ENCODE measurements at regions not wholly inside any gene's neighbourhood (a gene's known extent, or its start where the extent isn't known, plus 50 kb on each side); places are given as distances from the start of the nearest gene placed in this dataset.

DNA sequence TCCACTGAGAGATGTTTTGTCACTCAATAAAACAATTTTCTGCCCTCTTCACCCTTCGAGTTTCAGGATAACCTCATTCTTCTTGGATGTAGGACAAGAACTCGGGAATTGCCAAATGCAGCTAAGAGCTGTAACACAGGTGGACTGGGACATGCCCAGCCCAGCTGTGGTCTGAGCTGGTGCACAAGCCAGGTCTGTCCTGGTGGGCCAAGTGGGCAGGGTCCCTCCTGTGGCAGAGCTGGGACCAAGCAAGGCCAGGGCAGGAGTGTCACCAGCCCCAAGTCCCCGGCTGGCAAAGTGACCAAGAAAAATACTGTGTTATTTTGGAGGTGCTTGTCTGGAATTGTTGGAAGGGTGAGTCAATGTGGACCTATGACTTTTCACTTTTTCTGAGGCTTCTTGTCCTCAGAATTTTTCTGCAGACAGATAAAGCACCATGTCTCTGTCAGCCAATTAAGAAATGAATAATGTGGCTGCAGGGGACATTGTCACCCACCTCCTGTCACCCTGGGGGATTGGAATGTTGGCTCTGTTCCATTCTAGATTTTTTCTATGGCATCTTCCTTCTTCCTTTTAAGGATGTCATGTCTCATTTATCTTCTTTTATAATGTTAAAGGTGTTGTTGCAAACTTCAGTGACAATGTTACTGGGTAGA, 645.2 kb upstream of the EPHA6 start:
- no peak for DNase-seq (ENCODE audit: low read depth, low spot score)

GRCh38 chr3:96172917-96173316, 641.5 kb upstream of the EPHA6 start:
- DNase-seq (ENCODE audit: low read depth, low spot score) = no peak

DNA sequence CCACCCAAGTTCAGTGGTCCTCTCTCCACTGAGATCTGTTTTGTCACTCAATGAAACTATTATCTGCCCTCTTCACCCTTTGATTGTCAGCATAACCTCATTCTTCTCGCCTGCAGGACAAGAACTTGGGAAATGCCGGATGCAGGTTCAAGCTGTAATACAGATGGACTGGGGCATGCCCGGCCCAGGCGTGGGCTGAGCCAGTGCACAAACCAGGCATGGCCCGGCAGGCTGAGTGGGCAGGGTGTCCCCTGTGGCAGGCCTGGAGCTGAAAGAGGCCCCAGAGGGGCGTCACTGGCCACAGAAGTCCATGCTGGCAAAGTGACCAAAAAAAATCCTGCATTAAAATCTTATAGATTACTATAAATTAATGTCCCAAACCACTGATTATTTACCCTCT, 638.9 kb upstream of the EPHA6 start:
- DNase-seq (ENCODE audit: low read depth, low spot score) = no peak

GRCh38 chr3:96182756-96183155, 631.6 kb upstream of the EPHA6 start:
- DNase-seq (ENCODE audit: low read depth, low spot score) = no peak

GRCh38 chr3:96183871-96184270, 630.5 kb upstream of the EPHA6 start:
- no peak for DNase-seq (ENCODE audit: low read depth, low spot score)

DNA sequence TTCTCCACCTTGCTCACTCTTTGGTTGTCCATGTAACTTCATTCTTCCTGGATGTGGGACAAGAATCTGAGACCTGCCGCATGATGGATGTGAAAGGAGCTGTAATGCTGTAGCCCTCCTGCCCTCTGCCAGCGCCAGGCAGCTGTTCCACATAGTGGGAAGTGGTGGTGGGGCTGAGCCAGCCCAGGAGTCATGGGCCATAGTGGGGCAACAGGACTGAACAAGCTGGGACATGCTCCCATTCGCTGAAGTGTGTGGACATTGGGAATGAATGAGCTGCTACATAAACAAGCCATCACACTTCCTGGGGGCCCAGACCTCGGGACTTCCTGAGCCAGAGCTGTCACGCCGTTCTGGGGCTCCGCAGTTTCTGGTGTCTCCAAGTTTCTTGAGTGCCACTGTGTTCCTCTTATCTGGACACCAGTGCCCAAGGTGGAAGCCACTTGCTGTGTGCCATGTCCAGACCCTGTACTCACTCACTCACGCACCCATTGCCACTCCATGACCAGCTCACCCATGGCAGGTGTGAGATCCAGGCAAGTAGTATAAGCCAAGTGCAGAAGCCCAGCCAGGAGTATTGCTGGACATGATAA, 624.3 kb upstream of the EPHA6 start:
- no peak for DNase-seq (ENCODE audit: low read depth, low spot score)

- DNase-seq (ENCODE audit: low read depth, low spot score) = no peak
Measured at GRCh38 chr3:96192966-96193550, 621.3 kb upstream of the EPHA6 start.

- no peak for DNase-seq (ENCODE audit: low read depth, low spot score)
Measured at GRCh38 chr3:96200897-96201296, 613.5 kb upstream of the EPHA6 start.

DNA sequence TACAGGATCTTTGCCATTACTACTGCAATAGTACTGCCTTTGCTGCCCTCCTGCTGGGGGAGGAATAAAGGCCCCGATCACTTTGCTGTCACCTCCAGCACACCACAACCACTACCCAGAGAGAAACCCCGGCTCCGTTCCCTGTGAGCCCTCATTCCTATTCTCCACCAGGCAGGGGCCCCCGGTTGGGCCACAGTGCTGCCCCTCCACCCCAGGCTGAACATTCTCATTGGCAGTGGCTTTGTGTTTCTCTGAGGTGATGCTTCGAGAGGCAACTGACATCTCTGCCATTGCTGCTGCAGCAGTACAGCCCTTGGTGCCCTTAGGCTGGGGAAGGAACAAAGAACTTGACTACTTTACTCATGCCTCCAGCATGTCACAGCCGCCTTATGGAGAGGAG, 612.9 kb upstream of the EPHA6 start:
- DNase-seq (ENCODE audit: low read depth, low spot score) = no peak

- DNase-seq (ENCODE audit: low read depth, low spot score) = no peak
Measured at GRCh38 chr3:96202181-96202580, 612.2 kb upstream of the EPHA6 start.

- DNase-seq (ENCODE audit: low read depth, low spot score) = no peak
Measured at GRCh38 chr3:96209699-96210098, 604.7 kb upstream of the EPHA6 start.

GRCh38 chr3:96213393-96213792, 601.0 kb upstream of the EPHA6 start:
- no peak for DNase-seq (ENCODE audit: low read depth, low spot score)

DNA sequence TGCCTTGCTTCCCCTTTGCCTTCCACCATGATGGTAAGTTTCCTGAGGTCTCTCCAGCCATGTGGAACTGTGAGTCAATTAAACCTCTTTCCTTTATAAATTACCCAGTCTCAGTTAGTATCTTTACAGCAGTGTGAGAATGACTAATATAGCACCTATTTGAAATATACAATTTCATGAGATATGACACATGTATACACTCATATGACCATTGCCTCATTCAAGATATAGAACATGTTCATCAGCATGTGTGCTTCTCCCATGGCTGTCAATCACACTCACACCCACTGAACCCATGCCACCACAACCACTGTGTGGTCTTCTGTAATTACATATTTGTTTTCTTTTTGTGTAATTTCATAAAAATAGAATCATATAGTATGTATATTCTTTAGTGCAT, 599.5 kb upstream of the EPHA6 start:
- no peak for DNase-seq (ENCODE audit: low read depth, low spot score)

DNA sequence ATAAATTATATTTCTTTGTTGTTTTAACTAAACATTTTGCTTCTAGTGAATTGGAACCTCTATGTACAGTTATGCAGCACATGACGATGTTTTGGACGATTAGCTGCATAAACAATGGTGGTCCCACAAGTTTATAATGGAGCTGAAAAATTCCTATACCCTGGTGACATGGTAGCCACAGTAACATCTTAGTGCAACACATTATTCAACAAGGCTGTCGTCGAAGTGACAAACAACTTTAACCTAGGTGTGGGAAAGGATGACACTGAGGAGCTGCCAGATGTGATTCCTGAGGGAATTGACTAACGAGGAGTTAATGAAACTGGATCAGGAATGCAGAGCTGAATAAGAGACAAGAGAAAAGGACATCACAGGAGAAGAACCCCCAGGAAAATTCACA, 588.9 kb upstream of the EPHA6 start:
- DNase-seq (ENCODE audit: low read depth, low spot score) = no peak

DNA sequence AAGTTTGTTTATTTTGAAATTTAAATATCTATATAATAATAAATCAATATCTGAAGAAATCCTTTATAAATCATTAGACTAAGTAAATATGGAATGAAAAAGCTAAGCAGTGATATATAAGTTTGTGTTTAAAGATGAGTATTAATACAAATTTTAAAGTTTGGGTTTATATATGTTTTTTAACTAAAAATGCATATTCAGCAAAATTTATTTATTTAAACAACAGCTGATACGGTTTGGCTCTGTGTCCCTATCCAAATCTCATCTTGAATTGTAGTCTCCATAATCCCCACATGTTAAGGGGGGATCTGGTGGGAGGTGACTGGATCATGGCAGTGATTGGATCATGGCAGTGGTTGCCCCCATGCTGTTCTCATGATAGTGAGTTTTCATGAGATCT, 580.7 kb upstream of the EPHA6 start:
- no peak for DNase-seq (ENCODE audit: low read depth, low spot score)

DNA sequence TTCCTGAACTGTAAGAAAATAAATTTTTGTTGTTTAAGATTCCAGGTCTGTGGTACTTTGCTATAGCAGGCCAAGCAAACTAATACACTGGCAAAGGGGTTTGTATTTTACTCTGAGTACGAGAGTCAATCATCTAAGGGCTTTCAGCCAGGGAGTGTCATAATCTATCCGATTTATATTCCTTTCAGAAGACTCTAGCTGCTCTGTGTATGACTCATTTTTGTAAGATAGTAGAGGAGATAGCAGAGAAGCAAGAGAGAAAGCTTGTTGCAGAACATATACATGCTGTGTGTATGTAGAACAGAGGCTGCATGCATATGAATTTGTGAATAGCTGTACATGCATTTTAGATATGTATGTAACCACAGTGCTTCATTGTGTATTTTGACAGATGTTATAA, 577.9 kb upstream of the EPHA6 start:
- DNase-seq (ENCODE audit: low read depth, low spot score) = no peak

DNA sequence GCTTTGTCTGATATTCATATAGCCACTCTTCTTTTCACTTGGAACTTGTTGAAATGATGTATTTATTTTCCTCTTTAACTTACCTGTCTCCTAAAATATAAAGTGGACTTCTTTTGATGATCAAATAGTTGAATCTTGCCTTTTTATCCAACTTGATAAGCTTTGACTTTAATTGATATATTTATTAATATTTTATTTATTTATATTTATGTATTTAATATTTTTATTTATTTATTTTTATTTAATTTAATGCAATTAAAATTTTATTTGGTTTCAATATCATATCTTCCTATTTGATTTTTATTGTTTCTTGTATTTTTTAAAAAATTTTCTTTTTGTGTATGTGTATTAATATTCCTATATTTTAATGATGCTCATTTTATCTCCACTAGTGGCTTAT, 555.1 kb upstream of the EPHA6 start:
- DNase-seq (ENCODE audit: low read depth, low spot score) = no peak

GRCh38 chr3:96264701-96265100, 549.7 kb upstream of the EPHA6 start:
- DNase-seq (ENCODE audit: low read depth, low spot score) = no peak

- no peak for DNase-seq (ENCODE audit: low read depth, low spot score)
Measured at GRCh38 chr3:96266395-96267190, 547.8 kb upstream of the EPHA6 start.

GRCh38 chr3:96267577-96267976, 546.8 kb upstream of the EPHA6 start:
- DNase-seq (ENCODE audit: low read depth, low spot score) = no peak

GRCh38 chr3:96294143-96294542, 520.3 kb upstream of the EPHA6 start:
- DNase-seq (ENCODE audit: low read depth, low spot score) = no peak

GRCh38 chr3:96300743-96301142, 513.7 kb upstream of the EPHA6 start:
- no peak for DNase-seq (ENCODE audit: low read depth, low spot score)

DNA sequence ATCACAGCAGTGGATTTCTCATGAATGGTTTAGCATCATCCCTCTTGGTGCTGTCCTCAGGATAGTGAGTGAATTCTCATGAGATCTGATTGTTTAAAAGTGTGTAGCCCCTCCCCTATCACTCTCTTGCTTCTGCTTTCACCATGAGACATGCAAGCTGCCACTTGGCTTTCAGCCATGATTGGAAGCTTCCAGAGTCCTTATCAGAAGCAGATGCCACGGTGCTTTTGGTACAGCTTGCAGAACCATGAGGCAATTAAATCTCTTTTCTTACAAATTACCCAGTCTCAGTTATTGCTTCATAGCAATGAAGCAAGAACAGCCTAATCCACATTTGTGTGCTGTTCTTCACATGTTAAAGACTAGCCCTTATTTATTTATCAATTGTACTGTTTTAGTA, 495.2 kb upstream of the EPHA6 start:
- DNase-seq (ENCODE audit: low read depth, low spot score) = no peak
